SK-N-MC (cell line): ENCODE measurements at regions not wholly inside any gene's neighbourhood (a gene's known extent, or its start where the extent isn't known, plus 50 kb on each side); places are given as distances from the start of the nearest gene placed in this dataset.

Experiments
- DNase-seq: peaks from one replicate; pipeline ENCODE4 v3.0.0-alpha.2; 2011; ENCODE audit warnings: low read depth, low spot score
- H3K27ac ChIP-seq: fragments of 200-600 bp; sonication (generic); 2 replicates; pipeline ENCODE4 v1.5.1; 2016; ENCODE audit warnings: mixed run types
- H3K36me3 ChIP-seq: fragments of 200-600 bp; sonication (generic); 2 replicates; pipeline ENCODE4 v1.6.1; 2017; ENCODE audit warnings: antibody characterized with exemption, low read length, mixed read lengths; ENCODE audit not compliant: insufficient read depth
- H3K4me3 ChIP-seq: fragments of 200-600 bp; sonication (generic); 2 replicates; pipeline ENCODE4 v1.5.1; 2016
- H3K9ac ChIP-seq: fragments of 200-600 bp; sonication (generic); 2 replicates; pipeline ENCODE4 v1.8.0; 2017; ENCODE audit warnings: mixed run types, mixed read lengths; ENCODE audit not compliant: insufficient read length
- H3K9me3 ChIP-seq: fragments of 200-600 bp; sonication (generic); 2 replicates; pipeline ENCODE4 v1.6.1; 2017; ENCODE audit warnings: low read depth, mild to moderate bottlenecking, antibody characterized with exemption, low read length, moderate library complexity, mixed read lengths
- EZH2 ChIP-seq: fragments of 200-600 bp; sonication (generic); IDR thresholded peaks from one replicate; pipeline ENCODE4 v1.6.1; 2017; ENCODE audit warnings: antibody characterized with exemption
- FOXP2 ChIP-seq: optimal IDR thresholded peaks from 2 replicates; pipeline ENCODE3; 2011; ENCODE audit warnings: mild to moderate bottlenecking, moderate library complexity; ENCODE audit not compliant: insufficient read depth; ENCODE audit errors: extremely low read length, control extremely low read depth
- POLR2AphosphoS5 ChIP-seq: IDR thresholded peaks from 2 replicates; pipeline ENCODE4 v1.6.1; 2012; ENCODE audit warnings: mild to moderate bottlenecking, low read depth, low read length, borderline replicate concordance

GRCh38 chr1:229098361-229098760 is 172.6 kb upstream of the RAB4A start:
- Histone ChIP-seq H3K36me3 (no peaks in the 10 kb centered on the region), H3K27ac (no peak overlapping the region), H3K9ac (no peak overlapping the region), H3K4me3 (no peak overlapping the region), H3K9me3 (no peaks in the 10 kb centered on the region)
- no peak for TF ChIP-seq POLR2AphosphoS5
- no peak for TF ChIP-seq EZH2
- no peak for TF ChIP-seq FOXP2
- DNase-seq = no peak

GRCh38 chr1:229098903-229099578 is 171.9 kb upstream of the RAB4A start:
- TF ChIP-seq EZH2 (no peak), FOXP2 (no peak), POLR2AphosphoS5 (no peak)
- no peak overlapping the region for H3K9ac ChIP-seq
- no peak overlapping the region for H3K4me3 ChIP-seq
- no peak overlapping the region for H3K27ac ChIP-seq
- H3K36me3 ChIP-seq = no peaks in the 10 kb centered on the region
- no peak for DNase-seq
- no peaks in the 10 kb centered on the region for H3K9me3 ChIP-seq

GRCh38 chr1:229101011-229101871 is 169.7 kb upstream of the RAB4A start:
- Histone ChIP-seq H3K27ac (no peak overlapping the region), H3K4me3 (no peak overlapping the region), H3K36me3 (no peaks in the 10 kb centered on the region), H3K9me3 (no peaks in the 10 kb centered on the region), H3K9ac (no peak overlapping the region)
- TF ChIP-seq POLR2AphosphoS5 (no peak), EZH2 (no peak), FOXP2 (no peak)
- no peak for DNase-seq

GRCh38 chr1:229102741-229103391 is 168.0 kb upstream of the RAB4A start:
- Histone ChIP-seq H3K36me3 (no peaks in the 10 kb centered on the region), H3K9me3 (no peaks in the 10 kb centered on the region), H3K9ac (no peak overlapping the region), H3K27ac (no peak overlapping the region), H3K4me3 (no peak overlapping the region)
- no peak for TF ChIP-seq FOXP2
- TF ChIP-seq EZH2 = no peak
- no peak for TF ChIP-seq POLR2AphosphoS5
- DNase-seq = no peak

- Histone ChIP-seq H3K27ac (no peak overlapping the region), H3K9me3 (no peaks in the 10 kb centered on the region), H3K4me3 (no peak overlapping the region), H3K9ac (no peak overlapping the region), H3K36me3 (no peaks in the 10 kb centered on the region)
- TF ChIP-seq POLR2AphosphoS5 (no peak), FOXP2 (no peak), EZH2 (no peak)
- no peak for DNase-seq
These were observed 166.3 kb upstream of the RAB4A start for GRCh38 chr1:229104654-229105053.

GRCh38 chr1:229105109-229105508 is 165.8 kb upstream of the RAB4A start:
- Histone ChIP-seq H3K36me3 (no peaks in the 10 kb centered on the region), H3K4me3 (no peak overlapping the region), H3K27ac (no peak overlapping the region), H3K9ac (no peak overlapping the region), H3K9me3 (no peaks in the 10 kb centered on the region)
- no peak for DNase-seq
- no peak for TF ChIP-seq POLR2AphosphoS5
- TF ChIP-seq FOXP2 = no peak
- no peak for TF ChIP-seq EZH2

- H3K4me3 ChIP-seq = no peak overlapping the region
- H3K9me3 ChIP-seq = no peaks in the 10 kb centered on the region
- DNase-seq = no peak
- H3K27ac ChIP-seq = no peak overlapping the region
- no peaks in the 10 kb centered on the region for H3K36me3 ChIP-seq
- H3K9ac ChIP-seq = no peak overlapping the region
- no peak for TF ChIP-seq POLR2AphosphoS5
- TF ChIP-seq EZH2 = no peak
- TF ChIP-seq FOXP2 = no peak
These were observed 164.9 kb upstream of the RAB4A start for GRCh38 chr1:229105822-229106525.

- Histone ChIP-seq H3K27ac (no peak overlapping the region), H3K9me3 (no peaks in the 10 kb centered on the region), H3K9ac (no peak overlapping the region), H3K4me3 (no peak overlapping the region), H3K36me3 (no peaks in the 10 kb centered on the region)
- DNase-seq = no peak
- TF ChIP-seq EZH2 = no peak
- no peak for TF ChIP-seq POLR2AphosphoS5
- TF ChIP-seq FOXP2 = no peak
These were observed 164.3 kb upstream of the RAB4A start for GRCh38 chr1:229106526-229107125.
